ENCODE measurements at regions not wholly inside any gene's neighbourhood (a gene's known extent, or its start where the extent isn't known, plus 50 kb on each side); places are given as distances from the start of the nearest gene placed in this dataset.

- DNase-seq (ENCODE audit: low read depth in 2 of 2) = peak in 1 of 2 donors; percentile 36
These were observed 180.8 kb upstream of the BCOR start for GRCh38 chrX:40278340-40279090.

DNA sequence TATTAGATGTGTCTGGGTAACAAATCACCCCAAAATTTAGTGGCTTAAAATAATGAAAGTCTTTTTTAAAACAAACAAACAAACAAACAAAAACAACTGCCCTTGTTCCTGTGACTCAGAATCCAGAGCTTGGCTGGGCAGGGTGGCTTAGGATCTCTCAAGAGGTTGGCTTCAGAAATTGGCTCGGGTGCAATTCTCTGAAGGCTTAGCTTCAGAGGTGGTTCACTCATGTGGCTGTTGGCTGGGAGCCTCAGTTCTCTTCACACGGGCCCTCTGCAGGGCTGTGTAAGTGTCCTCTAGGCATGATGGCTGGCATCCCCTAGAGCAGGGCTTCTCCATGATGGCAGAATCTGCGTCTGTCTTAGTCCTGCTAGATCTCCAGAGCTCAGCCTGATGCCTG, 179.9 kb upstream of the BCOR start:
- no peak for DNase-seq (ENCODE audit: low read depth in 2 of 2)

DNA sequence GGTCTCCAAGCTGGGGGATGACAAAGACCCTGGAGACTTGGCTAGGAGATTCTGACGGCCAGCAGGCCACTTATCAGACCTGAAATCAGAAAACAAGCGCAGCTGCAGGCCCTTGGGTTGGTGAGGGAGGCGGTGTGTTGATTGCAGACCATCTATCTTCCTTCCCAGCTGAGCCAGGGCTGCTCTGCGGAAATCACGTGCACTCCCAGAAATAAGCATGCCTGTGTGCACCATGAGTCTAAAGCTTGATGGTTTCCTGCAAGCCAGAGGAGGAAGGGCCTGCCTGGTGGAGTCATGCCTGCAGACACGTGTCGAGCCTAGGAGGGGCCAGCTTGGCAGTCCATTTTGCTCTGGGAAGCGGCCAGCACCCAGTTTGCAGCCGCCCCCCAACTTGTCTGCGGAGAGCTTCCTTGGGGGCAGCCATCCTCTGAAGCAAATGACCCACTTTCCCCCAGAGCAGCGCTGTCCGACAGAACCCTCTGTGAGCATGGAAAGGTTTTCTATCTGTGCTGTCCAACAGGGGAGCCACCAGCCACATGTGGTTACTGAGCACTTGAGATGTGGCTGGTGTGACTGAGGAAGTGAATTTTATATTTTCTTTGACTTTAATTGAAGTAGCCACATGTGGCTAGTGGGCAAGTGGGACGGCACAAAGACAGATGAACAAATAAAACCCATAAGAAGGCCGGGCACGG, 175.7 kb upstream of the BCOR start:
- no peak for DNase-seq (ENCODE audit: low read depth in 2 of 2)

GRCh38 chrX:40272776-40273175, 175.0 kb upstream of the BCOR start:
- DNase-seq (ENCODE audit: low read depth in 2 of 2) = no peak

GRCh38 chrX:40272141-40272540, 174.4 kb upstream of the BCOR start:
- no peak for DNase-seq (ENCODE audit: low read depth in 2 of 2)

- no peak for DNase-seq (ENCODE audit: low read depth in 2 of 2)
These were observed 170.4 kb upstream of the BCOR start for GRCh38 chrX:40268188-40268520.

DNA sequence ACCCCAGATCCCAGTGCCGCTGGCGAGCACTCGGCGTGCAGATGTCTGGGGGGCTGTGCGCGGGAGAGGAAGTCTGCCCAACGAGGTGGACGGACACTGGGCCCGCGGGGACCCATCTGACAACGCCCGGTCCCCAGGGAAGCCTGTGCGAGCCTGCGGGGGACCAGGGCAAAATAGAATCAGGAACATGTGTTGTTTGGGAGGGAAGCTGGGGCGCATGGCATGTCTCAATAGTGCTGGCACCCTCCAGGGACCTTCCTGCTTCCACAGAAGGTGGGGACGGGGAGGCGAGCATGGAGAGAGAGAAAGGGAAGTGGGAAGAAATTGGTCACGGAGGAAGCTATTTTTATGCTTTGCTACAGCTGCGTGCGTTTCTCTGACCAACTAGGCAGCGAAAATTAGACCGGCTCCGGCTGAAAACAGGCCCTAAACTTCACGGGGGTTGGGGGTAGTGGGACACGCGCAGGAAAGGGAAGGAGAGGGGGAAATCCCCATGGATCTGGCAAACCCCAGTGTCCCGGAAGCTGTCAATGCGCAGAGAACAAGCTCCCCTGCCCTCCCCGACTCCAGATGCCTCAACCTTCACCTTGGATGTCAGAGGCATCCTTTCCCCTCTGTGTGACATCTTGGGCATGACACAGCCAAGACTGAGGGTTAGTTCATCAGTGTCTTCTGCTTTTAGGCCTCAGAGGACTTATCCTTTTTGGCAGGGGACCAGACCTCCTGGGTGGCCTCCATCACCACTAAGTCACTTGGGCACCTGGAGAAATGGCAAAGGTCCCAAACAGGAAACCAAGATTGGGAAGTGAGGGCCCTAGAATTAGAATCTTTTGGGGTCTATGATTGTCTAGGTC, 169.8 kb upstream of the BCOR start:
- DNase-seq (ENCODE audit: low read depth in 2 of 2) = no peak

DNA sequence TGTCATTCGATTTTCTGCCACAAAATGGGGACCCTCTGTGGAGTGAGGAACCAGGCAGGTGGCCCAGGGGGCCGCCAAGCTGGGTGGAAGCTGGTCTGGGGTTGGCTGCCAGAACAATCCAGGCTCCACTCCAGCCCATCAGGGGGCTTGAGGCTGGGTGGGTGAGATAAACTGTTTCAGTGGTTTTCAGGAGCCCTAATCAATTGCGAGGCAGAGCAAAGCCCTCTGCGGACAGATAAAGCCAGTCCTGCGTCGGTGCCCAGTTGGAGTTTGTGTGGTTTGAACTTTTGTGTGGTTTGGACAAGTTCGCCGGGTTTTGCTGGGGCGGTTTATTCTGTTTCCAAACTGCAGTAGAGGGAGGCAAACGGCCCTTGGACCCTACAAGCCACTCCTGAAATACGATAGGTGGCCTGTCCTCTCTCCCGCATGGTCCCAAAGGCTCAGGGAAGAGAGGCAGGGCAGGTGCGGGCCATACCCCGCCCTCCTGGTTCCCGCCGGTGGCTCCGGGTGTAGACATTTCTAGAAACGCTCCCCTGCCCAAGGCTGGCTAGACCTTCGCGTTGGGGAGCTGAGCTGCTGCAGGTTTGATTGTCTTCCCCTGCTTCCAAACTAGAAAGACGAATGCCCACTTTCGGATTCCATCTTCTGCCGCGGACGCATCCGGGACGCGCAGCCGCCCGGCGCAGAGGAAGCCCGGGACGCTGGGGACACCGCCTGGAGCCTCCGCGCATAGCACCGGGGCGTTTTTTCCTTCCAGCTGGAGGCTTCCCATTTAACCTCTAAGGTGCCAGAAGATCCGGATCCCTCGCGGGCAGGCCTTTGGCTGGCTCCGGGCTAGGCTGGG, 169.0 kb upstream of the BCOR start:
- peak; percentile 22 to 42 for DNase-seq (ENCODE audit: low read depth in 2 of 2)

DNA sequence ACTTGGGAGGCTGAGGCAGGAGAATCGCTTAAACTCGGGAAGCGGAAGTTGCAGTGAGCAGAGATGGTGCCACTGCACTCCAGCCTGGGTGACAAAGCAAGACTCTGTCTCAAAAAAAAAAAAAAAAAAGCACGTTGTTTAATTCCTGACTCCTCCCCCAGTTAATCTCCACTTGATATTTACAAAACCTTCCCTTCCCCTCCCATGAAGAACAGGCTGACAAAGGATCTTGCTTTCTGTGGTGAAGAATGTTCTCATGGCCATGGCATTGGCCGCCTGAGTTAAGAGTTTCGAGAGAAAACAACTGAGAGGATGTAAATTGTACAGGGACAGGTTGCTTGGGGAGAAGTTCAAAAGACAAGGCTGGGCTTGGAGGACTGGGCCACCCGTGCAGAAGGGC, 168.2 kb upstream of the BCOR start:
- DNase-seq (ENCODE audit: low read depth in 2 of 2) = no peak

- no peak for DNase-seq (ENCODE audit: low read depth in 2 of 2)
These were observed 165.3 kb upstream of the BCOR start for GRCh38 chrX:40263014-40263560.

GRCh38 chrX:40262157-40263013, 164.6 kb upstream of the BCOR start:
- no peak for DNase-seq (ENCODE audit: low read depth in 2 of 2)

- no peak for DNase-seq (ENCODE audit: low read depth in 2 of 2)
These were observed 164.0 kb upstream of the BCOR start for GRCh38 chrX:40261833-40262156.

GRCh38 chrX:40260146-40260747, 162.5 kb upstream of the BCOR start:
- no peak for DNase-seq (ENCODE audit: low read depth in 2 of 2)

DNA sequence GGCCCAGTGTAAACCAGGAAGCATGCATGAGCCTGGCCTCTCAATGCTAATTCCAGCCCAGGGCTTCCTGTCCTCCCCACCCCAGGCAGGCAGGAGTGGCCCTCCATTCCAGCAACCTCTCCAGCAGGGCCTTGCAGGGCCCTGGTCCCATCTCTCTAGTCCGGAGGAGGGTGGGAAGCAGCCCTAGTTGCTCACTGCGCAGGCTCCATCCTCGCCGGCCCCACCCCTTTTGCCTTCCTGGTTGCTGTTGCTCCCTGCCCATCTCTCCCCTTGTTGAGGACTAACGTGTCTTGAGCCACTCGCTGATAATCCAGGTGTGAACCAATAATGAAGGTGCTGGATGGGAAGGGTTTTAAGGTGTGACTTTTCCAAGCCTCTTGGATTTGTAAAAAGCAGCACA, 161.2 kb upstream of the BCOR start:
- no peak for DNase-seq (ENCODE audit: low read depth in 2 of 2)

DNA sequence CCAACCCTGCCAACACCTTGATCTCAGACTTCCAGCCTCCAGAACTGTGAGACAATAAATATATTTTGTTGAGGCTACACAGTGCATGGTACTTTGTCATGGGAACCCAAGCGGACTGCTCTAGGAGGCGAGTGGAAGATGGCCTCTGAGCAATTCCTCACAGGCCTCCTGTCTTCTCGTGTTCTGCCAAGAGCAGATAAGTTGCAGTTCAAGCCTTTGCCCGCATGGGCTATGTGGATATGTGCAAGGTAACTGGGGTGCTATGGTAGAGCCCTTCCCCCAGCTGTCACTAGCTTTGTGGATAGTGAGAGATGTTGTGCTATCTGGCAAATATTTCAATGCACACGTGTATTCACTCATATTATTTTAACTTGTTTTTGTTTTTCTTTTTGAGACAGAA, 156.0 kb upstream of the BCOR start:
- no peak for DNase-seq (ENCODE audit: low read depth in 2 of 2)

- no peak for DNase-seq (ENCODE audit: low read depth in 2 of 2)
These were observed 151.8 kb upstream of the BCOR start for GRCh38 chrX:40249582-40249981.

GRCh38 chrX:40248822-40249221, 151.1 kb upstream of the BCOR start:
- DNase-seq (ENCODE audit: low read depth in 2 of 2) = no peak

DNA sequence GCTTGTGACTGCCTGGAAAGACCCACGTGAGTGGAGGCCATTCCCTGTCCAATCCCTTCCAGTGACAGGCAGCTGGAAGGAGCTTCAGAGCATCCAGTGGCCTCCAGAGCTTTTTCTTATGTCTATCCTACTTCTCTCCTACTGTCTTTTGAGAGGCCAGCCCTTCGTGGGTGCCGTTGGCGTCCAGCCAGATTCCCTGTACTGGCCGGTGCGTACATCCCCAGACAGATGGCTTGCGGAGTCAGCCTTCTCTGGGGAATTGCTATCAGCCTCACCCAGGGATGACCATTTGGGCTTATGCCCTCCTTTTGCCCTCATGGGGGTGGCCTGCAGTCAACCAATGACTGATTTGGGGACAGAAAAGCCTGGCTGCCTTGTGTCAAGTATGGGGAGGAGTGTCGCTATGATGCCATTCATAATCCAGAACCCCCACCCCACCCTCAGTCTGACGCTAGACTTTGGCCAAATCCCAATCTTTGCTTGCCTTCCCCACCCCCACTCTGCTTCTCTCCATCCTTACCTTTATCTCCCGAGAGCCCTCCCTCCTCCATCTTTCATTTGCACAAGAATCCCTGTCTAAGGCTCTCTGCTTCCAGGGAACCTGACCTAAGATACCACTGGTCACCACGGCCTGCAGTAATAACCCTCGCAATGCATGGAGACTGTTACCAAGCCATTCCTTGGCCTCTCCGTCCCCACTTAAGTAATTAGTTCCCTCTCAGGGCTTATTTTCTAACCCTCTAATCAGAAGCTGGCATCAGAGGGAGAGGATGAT, 150.3 kb upstream of the BCOR start:
- DNase-seq (ENCODE audit: low read depth in 2 of 2) = no peak

- no peak for DNase-seq (ENCODE audit: low read depth in 2 of 2)
These were observed 149.6 kb upstream of the BCOR start for GRCh38 chrX:40247382-40247781.
